Panc1 (cell line): ENCODE measurements at regions not wholly inside any gene's neighbourhood (a gene's known extent, or its start where the extent isn't known, plus 50 kb on each side); places are given as distances from the start of the nearest gene placed in this dataset.
"Not testable (repeated sequence)": the region's sequence is repeated elsewhere in the genome, so short reads cannot be mapped to it uniquely, and the experiment has no call there.

Experiments
- ATAC-seq: fragments of 200-7000 bp; cut with Tn5 transposase; 2 replicates; pipeline ENCODE4 v1.9.1; 2020; ENCODE audit warnings: mild to moderate bottlenecking, moderate library complexity
- BruUV-seq: library from RNA; stranded (reverse); fragments of 400-500 nt; replicated peaks from 2 replicates; lab custom pipeline; 2021; lab: Mats Ljungman, UMichigan
- CTCF ChIA-PET: fragments of 300-600 bp; sonication (Branson Sonifier 250); formaldehyde crosslinking; loops from one replicate; lab custom pipeline; 2022; ENCODE audit warnings: antibody characterized with exemption; lab: Charles Lee
- POLR2A ChIA-PET: fragments of 300-600 bp; sonication (Branson Sonifier 250); formaldehyde crosslinking; loops from one replicate; lab custom pipeline; 2022; ENCODE audit warnings: antibody characterized with exemption; lab: Charles Lee
- DNase-seq: peaks from one replicate; pipeline ENCODE4 v3.0.0-alpha.2; 2010; ENCODE audit warnings: low read depth, low spot score
- H3K27ac ChIP-seq: 2 replicates; pipeline ENCODE4 v1.5.1; 2011; ENCODE audit warnings: mild to moderate bottlenecking, low read length, inconsistent platforms
- H3K27me3 ChIP-seq: fragments of 200-500 bp; sonication (Bioruptor generic); 2 replicates; pipeline ENCODE4 v1.6.0; 2014; ENCODE audit warnings: low read length, inconsistent platforms; ENCODE audit not compliant: control insufficient read depth, insufficient read depth
- H3K36me3 ChIP-seq: fragments of 200-500 bp; sonication (Bioruptor generic); 2 replicates; pipeline ENCODE4 v1.5.1; 2014; ENCODE audit warnings: inconsistent platforms, mild to moderate bottlenecking, low read length, moderate library complexity; ENCODE audit not compliant: control insufficient read depth, insufficient read depth
- H3K4me1 ChIP-seq: 2 replicates; pipeline ENCODE4 v1.5.1; 2011; ENCODE audit warnings: inconsistent platforms, mild to moderate bottlenecking, low read length, moderate library complexity; ENCODE audit not compliant: control insufficient read depth, insufficient read depth
- H3K4me3 ChIP-seq, 2 experiments: 2 replicates each; pipeline ENCODE4 v1.5.1; 2011 to 2012; ENCODE audit warnings: low read depth in 2 of 2, low read length in 2 of 2, mild to moderate bottlenecking in 2 of 2, inconsistent platforms in 1 of 2, moderate library complexity in 1 of 2
- H3K9me3 ChIP-seq: fragments of 200-500 bp; sonication (Bioruptor generic); 2 replicates; pipeline ENCODE4 v1.5.1; 2014; ENCODE audit warnings: low read depth, mild to moderate bottlenecking, inconsistent platforms, low read length, moderate library complexity; ENCODE audit not compliant: control insufficient read depth, insufficient read depth
- CTCF ChIP-seq: fragments of 450-650 bp; IDR thresholded peaks from 2 replicates; pipeline ENCODE4 v1.5.1; 2017; ENCODE audit warnings: mild to moderate bottlenecking
- POLR2AphosphoS5 ChIP-seq: IDR thresholded peaks from 2 replicates; pipeline ENCODE4 v1.6.1; 2012; ENCODE audit warnings: mild to moderate bottlenecking, low read depth, low read length, moderate library complexity
- SIN3A ChIP-seq: IDR thresholded peaks from 2 replicates; pipeline ENCODE4 v1.6.1; 2012; ENCODE audit warnings: low read depth, mild to moderate bottlenecking, low read length, moderate library complexity, borderline replicate concordance; ENCODE audit not compliant: insufficient read depth
- TCF7L2 ChIP-seq: IDR thresholded peaks from 2 replicates; pipeline ENCODE4 v1.6.1; 2011; ENCODE audit warnings: mild to moderate bottlenecking, low read depth, low read length, inconsistent platforms
- in situ Hi-C: cut with HindIII; loops from 2 replicates; pipeline ENCODE4 v1.10.0; 2016; ENCODE audit warnings: low sequenced_read_pairs, low pct_unique_long_range_greater_than_20kb
- intact Hi-C: fragments of 100-400 bp; cut with micrococcal nuclease; formaldehyde crosslinking; loops from one replicate; pipeline ENCODE4 v1.10.0; 2022; ENCODE audit not compliant: unreplicated experiment
- TF ChIP-seq, protein P1 (sequence below), 2 experiments: IDR thresholded peaks; 2 replicates each; pipeline ENCODE4 v1.6.1; 2011 to 2012; ENCODE audit warnings: low read depth in 2 of 2, control low read depth in 1 of 2, low read length in 1 of 2, mild to moderate bottlenecking in 1 of 2, moderate library complexity in 1 of 2; ENCODE audit not compliant: insufficient read depth in 1 of 2

DNA sequence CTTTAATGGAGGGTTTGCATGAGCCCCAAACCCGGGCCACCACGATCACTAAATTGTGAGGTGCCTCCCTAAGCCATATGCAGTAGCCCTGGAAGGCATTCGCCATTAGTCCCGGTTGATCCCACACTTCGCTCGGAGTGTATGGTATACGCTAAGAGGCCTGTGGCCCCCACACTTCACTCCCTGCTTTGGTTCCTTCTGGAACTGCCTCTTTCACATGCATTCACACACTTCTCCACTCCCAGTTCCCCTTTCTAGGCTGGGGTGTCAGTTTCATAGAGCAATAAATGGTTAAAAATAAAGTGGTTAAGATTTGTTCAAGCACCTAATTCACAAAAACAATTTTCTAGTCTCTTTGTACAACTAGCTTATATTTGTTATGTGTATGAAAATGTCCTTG, 212.1 kb upstream of the KCND2 start:
- POLR2A ChIA-PET: no interaction called here

DNA sequence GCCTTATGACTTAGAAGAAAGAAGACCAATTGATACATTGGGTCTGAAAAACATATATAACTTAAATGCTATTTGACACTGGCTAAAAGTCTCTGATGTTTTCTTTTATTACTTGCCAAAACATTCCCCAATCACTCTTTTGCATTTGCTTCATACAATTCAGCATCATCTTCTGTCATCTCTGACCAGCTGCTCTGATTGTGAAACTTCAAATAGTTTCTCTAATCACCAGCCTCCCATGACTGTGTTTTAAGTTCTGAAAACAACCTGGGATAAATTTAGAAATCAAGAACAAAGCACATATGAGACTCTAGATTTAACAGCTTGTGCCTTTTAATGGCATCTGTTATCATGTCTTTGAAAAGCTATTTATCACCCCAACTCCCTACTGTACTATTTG, 208.4 kb upstream of the KCND2 start:
- in situ Hi-C loops: no loop called here
- DNase-seq (no peak), ATAC-seq (no peak)
- H3K4me1 ChIP-seq: no peaks in the 10 kb centered on the region
- TF ChIP-seq TCF7L2: no peak
- no peak overlapping the region for H3K4me3 ChIP-seq
- no peaks in the 10 kb centered on the region for H3K27me3 ChIP-seq
- H3K36me3 ChIP-seq: no peaks in the 10 kb centered on the region
- ChIA-PET POLR2A (no interaction called here), CTCF (no interaction called here)
- intact Hi-C loops: no loop called here
- no peaks in the 10 kb centered on the region for H3K9me3 ChIP-seq
- BruUV-seq: no TSS peak
- H3K27ac ChIP-seq: no peak overlapping the region

More for the DNA sequence above, 212.1 kb upstream of the KCND2 start:
- TF ChIP-seq CTCF: no peak
- TF ChIP-seq SIN3A: no peak
- no peak for TF ChIP-seq POLR2AphosphoS5
- no peak for TF ChIP-seq TCF7L2
- Histone ChIP-seq H3K27ac (no peak overlapping the region), H3K36me3 (no peaks in the 10 kb centered on the region), H3K4me1 (no peaks in the 10 kb centered on the region), H3K4me3 (no peak overlapping the region), H3K27me3 (no peaks in the 10 kb centered on the region), H3K9me3 (no peaks in the 10 kb centered on the region)
- intact Hi-C loops: no loop called here
- no peak for DNase-seq
- CTCF ChIA-PET: no interaction called here
- in situ Hi-C loops: no loop called here
- BruUV-seq: no TSS peak
- no peak for ATAC-seq

DNA sequence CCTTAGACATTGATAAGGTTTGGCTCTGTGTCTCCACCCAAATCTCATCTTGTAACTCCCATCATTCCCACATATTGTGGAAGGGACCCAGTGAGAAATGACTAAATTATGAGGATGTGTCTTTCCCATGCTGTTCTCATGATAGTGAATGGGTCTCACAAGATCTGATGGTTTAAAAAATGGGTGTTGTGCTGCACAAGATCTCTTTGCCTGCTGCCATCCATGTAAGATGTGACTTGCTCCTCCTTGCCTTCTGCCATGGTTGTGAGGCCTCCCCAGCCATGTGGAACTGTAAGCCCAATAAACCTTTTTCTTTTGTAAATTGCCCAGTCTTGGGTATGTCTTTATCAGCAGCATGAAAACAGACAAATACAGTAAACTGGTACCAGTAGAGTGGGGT, 206.1 kb upstream of the KCND2 start:
- intact Hi-C loops, H3K4me1 ChIP-seq, DNase-seq, H3K27ac ChIP-seq, BruUV-seq, H3K27me3 ChIP-seq, CTCF ChIA-PET, in situ Hi-C loops, H3K36me3 ChIP-seq, H3K9me3 ChIP-seq, ATAC-seq, POLR2A ChIA-PET, H3K4me3 ChIP-seq: not testable (repeated sequence)

DNA sequence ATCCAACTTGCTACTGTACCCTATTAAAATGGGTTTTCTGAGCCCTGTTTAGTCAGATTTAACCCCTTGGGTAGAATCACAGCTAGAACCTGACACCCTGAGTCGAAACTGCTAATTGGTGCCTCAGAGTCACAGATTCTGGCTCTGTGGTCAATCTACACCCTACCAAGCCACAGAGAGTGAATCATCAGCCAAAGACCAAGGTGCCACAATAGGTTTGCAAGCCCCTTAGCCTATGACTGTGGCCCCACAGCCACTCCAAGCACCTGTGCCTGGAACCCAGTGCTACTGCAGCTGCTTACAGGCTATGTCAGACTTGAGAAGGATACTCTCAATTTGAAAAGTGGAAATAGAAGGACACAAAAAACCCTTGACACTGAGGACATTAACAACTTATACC, 202.8 kb upstream of the KCND2 start:
- Histone ChIP-seq H3K9me3 (no peaks in the 10 kb centered on the region), H3K4me1 (no peaks in the 10 kb centered on the region), H3K27me3 (no peaks in the 10 kb centered on the region), H3K36me3 (no peaks in the 10 kb centered on the region), H3K4me3 (no peak overlapping the region), H3K27ac (no peak overlapping the region)
- ChIA-PET POLR2A (no interaction called here), CTCF (no interaction called here)
- ATAC-seq (no peak), DNase-seq (no peak)
- no TSS peak for BruUV-seq
- TF ChIP-seq CTCF: no peak
- no peak for TF ChIP-seq POLR2AphosphoS5
- TF ChIP-seq, protein P1, sequence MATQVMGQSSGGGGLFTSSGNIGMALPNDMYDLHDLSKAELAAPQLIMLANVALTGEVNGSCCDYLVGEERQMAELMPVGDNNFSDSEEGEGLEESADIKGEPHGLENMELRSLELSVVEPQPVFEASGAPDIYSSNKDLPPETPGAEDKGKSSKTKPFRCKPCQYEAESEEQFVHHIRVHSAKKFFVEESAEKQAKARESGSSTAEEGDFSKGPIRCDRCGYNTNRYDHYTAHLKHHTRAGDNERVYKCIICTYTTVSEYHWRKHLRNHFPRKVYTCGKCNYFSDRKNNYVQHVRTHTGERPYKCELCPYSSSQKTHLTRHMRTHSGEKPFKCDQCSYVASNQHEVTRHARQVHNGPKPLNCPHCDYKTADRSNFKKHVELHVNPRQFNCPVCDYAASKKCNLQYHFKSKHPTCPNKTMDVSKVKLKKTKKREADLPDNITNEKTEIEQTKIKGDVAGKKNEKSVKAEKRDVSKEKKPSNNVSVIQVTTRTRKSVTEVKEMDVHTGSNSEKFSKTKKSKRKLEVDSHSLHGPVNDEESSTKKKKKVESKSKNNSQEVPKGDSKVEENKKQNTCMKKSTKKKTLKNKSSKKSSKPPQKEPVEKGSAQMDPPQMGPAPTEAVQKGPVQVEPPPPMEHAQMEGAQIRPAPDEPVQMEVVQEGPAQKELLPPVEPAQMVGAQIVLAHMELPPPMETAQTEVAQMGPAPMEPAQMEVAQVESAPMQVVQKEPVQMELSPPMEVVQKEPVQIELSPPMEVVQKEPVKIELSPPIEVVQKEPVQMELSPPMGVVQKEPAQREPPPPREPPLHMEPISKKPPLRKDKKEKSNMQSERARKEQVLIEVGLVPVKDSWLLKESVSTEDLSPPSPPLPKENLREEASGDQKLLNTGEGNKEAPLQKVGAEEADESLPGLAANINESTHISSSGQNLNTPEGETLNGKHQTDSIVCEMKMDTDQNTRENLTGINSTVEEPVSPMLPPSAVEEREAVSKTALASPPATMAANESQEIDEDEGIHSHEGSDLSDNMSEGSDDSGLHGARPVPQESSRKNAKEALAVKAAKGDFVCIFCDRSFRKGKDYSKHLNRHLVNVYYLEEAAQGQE (IDR thresholded peaks at IDR 0.05; ENCODE audit: insufficient read depth in 1 of 2, low read depth in 2 of 2, low read length in 1 of 2): no peak
- TF ChIP-seq SIN3A: no peak
- TF ChIP-seq TCF7L2: no peak
- intact Hi-C loops: no loop called here
- in situ Hi-C loops: no loop called here
